COLO668 (cell line): ENCODE measurements at regions not wholly inside any gene's neighbourhood (a gene's known extent, or its start where the extent isn't known, plus 50 kb on each side); places are given as distances from the start of the nearest gene placed in this dataset.
"Not testable (repeated sequence)": the region's sequence is repeated elsewhere in the genome, so short reads cannot be mapped to it uniquely, and the experiment has no call there.

ENCODE experiments used
- DNase-seq: peaks from one replicate; lab custom pipeline; 2025; ENCODE audit not compliant: unreplicated experiment; lab: John Stamatoyannopoulos, UW

DNA sequence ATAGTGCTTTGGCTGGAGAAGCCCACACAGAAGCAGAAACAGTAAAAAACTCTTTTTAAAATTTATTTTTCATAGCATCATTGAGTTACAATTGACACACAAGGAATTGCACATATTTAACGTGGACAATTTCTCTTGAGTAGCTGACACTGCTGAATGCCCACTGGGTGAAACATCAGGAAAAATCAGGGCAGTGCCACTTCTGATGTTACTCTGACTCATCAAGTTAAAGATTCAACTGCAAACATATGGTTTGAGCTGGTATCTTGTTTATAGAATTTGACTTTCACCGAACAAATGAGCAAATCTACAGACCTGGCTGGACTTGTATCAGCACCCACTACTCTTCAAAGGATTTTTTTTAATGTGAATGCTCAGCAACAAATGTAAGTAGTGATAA is 66.3 kb upstream of the CTSV start:
- DNase-seq, result not testable (repeated sequence)

DNA sequence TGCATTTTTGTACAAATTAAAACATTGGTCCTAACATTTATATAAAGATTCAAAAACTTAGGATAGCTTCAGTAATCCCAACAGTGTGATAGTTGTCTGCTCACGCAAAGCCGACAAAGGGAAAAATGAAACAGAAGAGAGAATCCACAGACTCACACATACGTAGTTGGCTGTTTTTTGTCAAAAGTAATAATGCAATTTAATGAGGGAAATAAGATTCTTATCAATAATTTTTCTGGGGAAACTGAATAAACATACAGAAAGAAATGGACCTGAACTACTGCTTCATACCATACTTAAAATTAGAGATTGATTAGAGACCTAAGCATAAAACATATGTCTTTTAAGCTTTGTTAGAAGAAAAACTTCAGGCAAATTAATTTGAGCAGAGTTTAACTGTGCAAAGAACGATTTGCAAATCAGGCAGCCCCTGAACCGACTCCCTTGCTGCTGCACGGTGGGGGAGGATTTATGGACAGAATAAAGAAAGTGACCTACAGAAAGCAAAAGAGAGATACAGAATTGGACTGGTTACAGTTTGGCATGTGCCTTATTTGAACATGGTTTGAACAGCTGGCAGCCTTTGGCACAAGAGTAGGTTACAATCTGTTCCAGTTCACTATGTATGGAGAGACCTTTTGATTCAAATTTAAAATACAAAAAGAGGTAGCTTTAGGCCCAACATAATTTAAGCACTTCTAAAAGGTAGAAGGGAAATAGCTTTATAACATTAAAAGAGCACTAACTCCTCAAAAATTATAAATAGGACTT is 64.9 kb upstream of the CTSV start:
- DNase-seq, result not testable (repeated sequence)

DNA sequence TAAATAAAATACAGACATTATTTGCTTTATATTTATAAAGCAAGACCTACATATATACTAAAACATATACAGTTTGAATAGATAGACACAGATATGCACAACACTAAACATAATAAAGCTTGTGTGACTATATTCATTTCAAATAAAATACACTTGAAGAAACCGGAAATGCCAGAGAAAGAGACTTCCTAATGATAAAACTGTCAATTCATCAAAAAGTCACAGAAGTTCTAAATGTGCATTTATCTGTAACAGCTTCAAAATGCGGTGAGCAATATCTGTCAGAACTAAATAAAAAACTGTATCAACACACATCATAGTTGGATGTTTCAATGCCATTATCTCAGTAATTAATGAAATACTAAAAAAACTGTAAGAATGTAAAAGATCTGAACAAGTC is 60.6 kb upstream of the CTSV start:
- DNase-seq, result not testable (repeated sequence)

DNA sequence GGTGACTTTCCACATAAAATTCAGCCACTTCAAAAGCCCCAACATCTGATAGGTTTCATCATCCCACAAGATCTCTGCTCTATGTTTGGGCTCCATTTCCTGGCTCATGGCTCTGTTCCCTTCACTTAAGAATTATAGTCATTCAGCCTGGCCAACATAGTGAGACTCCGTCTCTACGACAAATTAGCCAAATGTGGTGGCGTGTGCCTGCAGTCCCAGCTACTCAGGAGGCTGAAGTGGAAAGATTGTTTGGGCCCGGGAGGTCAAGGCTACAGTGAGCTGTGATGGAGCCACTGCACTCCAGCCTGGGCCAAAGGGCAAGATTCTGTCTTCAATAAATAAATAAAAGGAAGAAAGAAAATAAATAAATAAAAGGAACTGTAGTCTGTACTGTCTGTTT is 57.9 kb upstream of the CTSV start:
- no peak for DNase-seq

DNA sequence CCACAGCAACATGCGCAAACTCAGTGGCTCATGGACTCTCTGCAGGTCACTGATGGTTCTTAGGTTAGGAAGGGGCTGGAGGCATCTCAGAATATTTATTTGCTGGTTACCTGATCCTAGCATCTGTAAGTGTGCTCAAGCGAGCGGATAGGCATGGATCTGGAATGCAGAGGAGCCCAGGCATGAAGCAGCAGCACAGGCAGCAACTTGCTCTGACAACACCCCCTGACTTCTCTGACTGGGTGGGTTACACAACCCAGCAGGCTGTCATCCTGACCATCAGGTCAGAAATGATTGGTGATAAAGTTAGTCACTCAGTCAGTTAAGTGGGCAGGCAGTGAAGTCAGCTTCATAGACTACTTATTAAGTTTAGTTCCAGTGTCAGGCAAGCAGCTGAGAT is 50.4 kb upstream of the CTSV start:
- DNase-seq, result not testable (repeated sequence)
